NCI-H226 (cell line): ENCODE measurements at regions not wholly inside any gene's neighbourhood (a gene's known extent, or its start where the extent isn't known, plus 50 kb on each side); places are given as distances from the start of the nearest gene placed in this dataset.
"Not testable (repeated sequence)": the region's sequence is repeated elsewhere in the genome, so short reads cannot be mapped to it uniquely, and the experiment has no call there.

Experiments
- DNase-seq: peaks from one replicate; pipeline ENCODE4 v3.0.0-alpha.2; 2015

DNA sequence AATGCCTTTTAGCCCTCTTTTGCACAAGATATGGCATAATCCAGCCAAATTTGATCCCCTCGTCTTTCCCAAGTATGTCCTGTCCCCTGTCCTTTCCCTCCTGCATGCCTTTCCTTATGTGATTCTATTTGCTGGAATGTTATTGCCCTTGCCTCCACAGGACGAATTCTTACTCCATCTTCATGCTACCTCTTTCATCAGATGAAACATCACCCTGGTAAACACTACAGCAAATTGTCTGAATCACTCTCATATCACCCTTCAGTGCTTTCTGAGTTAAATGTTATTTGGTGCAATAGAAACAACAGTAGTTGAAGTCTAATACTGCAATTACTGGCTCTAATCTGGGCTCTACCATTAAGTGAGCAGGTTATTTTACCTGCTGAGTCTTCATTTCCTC is 52.2 kb upstream of the FAT1 start:
- no peak for DNase-seq

DNA sequence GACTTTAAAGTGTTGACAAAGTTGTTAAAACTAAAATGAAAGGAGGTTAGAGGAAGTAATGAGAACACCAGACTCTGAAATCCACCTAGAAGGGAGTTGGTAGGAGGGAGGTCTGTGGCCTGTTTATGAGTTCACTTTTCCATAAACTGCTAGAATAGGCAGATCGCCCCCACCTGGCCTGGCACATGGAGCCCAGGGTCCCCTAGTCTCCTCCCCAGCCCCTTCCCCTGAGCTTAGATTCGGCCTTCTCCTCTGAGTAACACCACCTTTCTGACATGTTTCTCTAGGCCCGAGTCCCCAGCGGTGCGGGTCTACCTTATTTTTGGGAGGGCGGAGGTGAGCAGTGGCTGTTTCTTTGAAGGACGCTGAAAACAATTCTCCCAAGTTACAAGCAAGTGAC is 54.5 kb upstream of the FAT1 start:
- no peak for DNase-seq

DNA sequence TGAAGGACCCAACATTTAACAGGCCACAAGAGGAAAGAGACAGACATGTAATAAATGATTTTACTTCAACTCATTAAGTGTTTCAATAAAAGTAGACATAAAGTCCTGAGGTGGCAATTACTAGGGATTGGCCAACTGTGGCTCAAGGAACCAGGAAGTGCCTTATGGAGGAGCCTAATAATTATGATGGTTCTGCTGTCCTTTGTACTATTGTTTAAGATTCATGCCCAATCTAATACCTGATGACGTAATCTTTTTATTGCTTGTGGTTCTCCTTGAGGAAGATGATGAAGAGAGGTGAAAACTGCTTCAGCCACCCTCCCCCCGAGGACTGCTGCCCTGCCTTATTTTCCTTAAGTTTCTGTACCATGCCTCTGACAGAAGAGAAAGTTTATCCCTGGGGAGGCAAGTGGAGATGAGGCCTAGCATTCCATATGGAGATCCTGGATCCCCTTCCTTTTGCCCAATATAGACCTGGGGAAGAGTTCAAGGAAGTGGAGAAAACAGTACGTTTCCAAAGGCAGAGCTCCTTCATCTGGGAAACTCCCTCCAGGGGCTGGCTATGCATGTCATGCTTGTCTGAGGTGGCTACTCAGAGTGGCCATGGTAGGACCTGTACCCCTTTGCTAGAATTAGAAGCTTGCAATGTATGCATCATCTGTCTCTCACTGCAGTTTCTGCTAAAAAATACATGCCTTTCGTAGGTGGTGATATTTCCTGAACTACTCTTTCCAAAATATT is 56.8 kb upstream of the FAT1 start:
- no peak for DNase-seq

DNA sequence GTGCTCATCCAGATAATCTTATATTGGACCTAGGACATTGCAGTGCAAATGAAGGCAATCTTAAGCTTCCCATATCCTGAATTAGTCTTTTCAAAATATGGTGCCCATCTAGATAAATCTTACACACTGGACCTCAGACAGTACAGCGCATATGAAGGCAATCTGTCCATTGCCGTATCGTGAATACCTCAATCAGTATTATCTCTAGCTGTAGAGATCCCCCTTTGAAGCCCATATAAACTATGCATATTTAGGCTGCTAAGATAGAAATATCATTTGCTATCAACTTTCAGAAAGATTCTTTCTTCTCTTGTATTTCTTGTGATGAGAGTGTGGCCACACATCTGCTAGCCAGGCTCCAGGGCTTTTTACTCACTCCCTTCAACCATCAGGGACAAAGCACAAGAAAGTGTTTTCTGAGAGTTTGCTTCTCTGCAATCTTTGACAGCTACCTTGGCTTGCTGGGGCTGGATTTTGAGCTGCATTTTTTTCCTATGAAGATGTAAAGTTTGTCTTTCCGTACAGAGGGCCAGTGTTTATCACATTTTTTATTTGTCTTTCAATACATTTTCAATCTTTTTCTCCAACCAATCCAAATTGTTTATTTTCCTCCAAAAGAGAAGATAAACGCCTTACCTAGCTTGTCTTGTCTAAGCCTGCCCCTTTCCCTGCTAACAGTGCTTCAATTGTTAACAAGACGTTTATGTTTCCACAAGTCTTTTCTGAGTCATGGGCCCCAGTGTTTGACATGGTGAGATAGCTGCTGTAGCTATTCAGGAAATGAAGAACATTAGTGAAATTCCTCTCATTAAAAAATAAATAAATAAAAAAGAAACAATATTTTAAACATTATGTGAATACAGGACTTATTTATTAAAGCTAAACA is 57.6 kb upstream of the FAT1 start:
- peak; percentile 69 for DNase-seq

DNA sequence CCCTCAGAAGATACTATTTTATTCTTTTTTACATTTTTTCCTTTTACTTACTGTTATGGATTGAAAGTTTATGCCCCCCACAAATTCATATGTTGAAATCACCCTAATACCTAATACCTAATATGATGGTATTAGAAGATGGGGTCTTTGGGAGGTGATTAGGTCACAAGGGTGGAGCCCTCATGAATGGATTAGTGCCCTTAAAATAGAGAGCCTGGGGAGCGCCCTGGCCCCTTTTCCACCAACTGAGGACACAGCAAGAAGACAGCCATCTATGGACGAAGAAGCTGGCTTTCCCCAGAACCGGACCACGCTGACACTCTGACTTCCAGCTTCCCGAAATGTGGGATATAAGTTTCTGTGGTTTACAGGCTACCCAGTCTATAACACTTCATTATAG is 58.6 kb upstream of the FAT1 start:
- DNase-seq: no peak

DNA sequence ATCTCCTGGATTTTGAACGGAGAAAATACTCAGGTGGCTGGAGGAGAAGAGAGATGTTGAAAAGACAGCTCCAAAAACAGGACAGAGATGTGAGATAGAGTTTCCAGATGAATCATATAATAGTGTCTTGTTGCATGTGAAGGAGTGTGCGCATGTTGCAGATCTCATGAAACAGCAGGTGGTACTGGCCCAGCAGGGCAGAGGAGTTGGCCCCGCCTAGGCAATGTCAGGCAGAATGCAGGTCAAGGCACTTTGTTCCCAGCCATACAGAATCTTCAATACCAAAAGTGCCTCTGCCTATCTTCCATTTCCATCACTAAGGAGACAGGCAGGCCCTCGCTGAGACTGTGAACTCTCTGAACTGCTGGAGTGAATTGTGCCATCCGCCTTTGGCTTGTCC is 63.9 kb upstream of the FAT1 start:
- no peak for DNase-seq

DNA sequence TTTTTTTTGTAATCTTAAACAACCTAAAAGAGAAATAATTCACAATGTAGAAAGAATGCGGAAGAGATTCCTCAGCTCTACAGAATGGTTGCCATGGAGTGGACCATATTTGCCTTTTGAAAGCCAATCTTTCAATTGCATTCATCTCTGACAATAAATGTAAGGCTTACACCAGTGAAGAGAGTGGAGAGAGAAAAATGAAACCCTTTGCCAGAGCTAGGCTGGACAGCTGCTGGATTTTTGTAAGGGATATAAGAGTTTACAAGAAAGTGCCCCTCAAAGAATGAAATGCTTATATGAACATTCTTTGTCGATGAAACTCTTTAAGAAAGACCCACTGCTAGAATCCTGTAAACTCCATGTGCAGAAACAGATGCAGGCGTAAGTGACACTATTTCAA is 66.0 kb upstream of the FAT1 start:
- DNase-seq: no peak

DNA sequence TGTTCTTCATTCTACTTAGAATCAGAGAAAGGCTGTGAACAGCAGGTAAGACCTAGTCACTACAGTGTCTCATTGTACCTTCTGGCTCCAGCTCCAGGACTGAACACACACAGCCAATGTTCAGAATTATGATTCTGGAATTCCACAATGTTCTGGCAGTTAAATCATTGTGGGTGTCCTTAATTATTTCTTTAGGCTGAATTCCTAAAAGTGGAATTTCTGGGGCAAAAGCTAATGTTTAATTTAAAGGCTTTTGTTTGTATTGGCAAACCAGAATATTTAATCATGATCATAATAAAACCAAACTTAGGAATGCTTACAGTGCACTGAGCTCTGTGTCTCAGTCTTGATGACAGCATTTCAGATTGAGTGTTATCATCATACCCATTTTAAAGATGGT is 67.0 kb upstream of the FAT1 start:
- no peak for DNase-seq

DNA sequence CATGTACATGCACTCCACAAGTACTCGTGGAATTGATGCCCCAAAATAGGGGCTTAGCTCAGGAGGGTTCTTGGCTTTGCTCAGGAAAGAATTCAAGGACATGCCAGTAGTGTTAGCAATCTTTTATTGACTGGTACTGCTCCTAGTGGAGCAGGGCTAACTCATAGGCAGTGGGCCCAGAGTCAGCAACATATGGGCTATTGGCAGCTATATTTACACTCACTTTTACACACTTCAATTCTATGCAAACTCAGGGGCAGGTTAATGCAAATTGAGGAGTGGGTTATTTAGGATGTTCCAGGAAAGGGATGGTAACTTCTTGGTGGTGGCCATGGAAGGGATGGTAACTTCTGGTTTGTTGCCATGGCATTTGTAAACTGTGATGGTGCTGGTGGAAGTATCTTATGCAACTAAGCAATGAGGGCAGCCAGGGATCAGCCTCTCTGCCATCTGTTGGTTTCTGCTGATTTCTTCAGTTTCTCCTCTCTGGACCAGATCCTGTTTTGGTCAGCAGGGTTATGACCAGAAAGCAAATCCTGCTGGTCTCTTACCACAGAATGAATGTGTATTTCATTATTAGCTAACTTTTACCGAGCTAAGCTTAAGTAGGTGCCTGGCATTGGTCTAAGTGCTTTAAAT is 69.2 kb upstream of the FAT1 start:
- DNase-seq: peak; percentile 16

DNA sequence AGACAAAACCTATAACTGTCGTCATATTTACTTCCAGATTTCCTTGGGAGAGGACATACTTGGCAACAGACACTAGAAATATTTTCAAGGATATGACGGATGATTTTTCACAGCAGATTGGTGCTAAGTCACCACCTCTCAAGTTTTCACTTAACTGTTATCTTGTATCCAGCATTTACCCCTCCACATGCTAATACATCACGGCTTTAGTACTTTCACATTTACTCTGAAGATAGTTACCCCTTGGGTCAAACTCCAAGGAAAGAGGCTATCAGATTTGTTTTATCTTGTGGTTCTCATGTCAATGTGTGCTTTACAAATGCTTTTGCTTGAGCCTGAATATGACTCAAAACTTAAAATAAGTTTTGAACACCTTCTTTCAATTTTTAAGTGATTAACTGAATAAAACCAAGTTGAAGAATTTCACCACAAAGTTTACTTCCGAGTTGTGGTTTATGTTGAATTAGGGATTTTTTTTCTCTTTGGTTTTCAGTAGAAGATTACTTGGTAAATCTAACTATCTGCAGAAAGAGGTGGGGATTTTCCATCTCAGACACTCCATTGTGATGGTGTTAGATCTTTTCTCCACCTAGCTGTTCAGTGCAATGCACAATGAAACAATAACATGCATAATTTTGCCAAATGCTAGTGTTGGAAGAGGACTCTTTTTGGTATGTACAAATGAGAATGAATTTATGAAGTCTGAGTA is 75.4 kb upstream of the FAT1 start:
- DNase-seq: peak; percentile 87

DNA sequence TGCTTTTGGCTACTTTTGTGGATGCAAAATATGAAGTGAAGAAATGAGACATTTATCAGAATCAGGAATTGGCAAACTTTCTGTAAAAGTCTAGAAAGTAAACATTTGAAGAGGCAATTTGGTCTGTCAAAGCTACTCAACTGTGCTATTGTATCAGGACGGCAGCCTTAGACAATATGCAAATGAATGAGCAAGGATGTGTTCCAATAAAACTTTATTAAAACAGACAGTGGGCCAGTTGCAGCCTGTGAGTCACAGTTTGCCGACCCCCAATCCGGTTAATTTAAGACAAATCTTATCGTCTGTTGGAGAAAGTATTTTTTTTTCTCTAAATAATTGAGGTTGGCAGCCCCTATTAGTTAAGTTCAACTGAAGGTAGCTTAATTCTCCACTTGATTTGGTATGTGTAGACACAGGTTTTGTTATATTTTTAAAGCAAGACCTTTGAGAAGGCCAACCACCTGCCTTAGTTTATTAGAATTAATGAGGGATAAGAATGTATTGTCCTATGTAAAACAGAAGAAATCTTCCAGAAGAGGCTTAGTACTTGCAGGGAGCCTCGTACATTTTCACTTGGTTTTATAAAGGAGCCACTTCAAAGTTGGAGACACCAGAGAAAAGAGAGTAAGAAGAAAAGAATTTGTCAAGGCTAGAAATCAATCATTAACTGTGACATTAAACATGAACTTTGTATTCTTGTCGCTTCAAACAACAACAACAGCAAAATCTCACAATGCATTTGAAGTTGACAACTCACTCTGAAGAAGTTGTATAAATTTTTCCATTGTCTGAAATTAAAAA is 81.6 kb upstream of the FAT1 start:
- no peak for DNase-seq

DNA sequence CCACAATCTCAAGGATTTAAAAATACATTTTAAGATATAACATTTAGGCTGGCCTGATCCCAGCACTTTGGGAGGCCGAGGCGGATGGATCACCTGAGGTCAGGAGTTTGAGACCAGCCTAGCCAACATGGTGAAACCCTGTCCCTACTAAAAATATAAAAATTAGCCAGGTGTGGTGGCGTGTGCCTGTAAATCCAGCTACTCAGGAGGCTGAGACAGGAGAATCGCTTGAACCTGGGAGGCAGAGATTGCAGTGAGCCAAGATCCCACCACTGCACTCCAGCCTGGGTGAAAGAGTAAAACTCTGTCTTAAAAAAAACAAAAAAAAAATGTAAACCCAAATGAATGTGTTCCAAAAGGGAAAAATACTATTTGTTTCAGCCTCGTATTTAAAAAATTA is 82.3 kb upstream of the FAT1 start:
- not testable (repeated sequence) for DNase-seq

DNA sequence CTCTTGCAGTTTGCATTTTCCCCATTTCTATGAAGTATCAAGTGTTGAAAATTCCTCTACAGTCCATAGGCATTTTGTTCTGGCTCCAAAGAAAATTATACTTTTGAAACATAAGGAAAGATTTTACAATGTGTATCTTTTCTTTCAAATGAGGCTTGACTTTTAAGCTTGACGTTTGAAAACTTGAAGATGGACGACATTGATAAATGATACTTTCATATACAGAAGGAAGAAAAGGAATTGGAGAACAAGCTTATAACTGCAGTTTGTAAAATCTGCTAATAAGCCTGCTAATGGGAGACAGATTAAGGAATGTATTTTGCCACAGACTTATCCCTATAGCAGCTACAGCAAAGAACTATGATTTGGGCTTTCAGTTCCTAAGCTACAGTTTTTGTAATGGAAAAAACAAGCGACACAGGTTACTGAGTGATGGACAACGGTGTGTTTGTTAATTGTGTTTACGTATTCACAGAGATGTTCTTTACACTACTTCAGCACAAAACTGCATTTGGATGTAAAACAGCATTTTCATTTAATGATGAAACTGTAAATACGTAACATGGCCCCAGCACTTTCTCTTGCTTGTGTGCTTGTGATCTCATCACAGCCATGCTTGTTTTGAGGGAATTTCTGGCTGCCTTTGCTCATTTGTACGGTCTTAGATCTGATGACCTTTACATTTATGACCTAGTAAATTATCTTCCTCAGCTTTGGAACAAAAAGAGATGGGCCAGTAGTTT is 83.2 kb upstream of the FAT1 start:
- DNase-seq: no peak

DNA sequence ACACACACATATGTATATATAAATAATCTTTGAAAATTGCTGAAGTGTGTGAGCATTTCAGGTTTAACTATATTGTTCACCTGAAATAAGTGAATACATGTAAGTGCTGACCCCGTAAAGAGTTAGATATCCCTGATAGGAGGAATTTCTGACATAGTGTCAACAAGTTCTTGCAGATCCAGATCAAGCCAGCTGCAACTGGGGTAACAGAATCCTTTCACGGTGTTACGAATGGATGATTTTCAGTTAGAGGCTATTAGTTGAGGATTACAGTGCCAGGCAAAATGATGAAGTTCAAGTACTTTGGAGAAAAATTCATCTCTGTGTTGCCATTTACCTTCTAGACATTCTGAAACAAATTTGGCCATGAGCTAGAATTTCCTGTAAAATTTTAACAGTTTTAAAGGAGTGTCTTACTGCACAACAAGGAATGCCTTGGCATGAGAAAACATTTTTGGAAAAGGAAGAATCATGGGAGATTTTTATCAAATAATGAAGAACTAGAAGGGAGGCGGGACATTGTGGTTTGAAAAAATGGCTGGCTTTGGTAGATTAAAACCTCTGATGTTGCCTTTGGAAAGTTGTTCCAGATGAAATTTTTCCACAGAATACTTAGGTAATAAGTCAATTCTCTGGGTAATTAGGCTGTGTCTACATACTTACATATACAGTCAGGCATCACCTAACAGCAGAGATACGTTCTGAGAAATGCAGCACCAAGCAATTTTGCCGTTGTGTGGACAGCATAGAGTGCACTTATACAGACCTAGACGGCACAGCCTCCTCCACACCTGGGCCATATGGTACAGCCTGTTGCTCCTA is 84.4 kb upstream of the FAT1 start:
- no peak for DNase-seq

DNA sequence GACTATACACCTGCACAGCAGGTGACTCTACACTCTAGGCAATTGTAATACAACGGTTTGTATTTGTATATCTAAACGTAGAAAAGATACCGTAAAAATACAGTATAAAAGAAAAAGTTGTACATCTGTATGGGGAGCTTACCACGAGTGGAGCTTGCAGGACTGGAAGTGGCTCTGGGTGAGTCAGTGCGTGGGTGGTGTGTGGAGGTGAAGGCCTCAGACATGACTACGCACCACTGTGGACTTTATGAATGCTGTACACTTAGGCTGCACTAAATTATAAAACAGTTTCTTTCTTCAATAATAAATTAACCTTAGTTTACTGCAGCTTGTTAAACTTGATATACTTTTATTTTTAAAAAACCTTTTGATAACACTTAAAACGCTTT is 85.0 kb upstream of the FAT1 start:
- DNase-seq: peak; percentile 51

DNA sequence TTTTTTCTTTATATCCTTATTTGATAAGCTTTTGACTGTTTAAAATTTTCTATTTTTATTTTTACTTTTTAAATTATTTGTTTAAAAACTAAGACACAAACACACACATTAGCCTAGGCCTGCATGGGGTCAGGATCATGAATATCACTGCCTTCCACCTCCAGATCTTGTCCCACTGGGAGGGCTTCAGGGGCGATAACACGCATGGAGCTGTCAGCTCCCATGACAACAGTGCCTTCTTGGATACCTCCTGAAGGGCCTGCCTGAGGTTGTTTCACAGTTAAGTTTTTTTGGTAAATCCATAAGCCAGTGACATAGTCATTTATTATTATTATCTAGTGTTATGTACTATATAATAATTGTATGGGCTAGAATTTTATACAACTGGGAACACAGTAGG is 85.4 kb upstream of the FAT1 start:
- no peak for DNase-seq

DNA sequence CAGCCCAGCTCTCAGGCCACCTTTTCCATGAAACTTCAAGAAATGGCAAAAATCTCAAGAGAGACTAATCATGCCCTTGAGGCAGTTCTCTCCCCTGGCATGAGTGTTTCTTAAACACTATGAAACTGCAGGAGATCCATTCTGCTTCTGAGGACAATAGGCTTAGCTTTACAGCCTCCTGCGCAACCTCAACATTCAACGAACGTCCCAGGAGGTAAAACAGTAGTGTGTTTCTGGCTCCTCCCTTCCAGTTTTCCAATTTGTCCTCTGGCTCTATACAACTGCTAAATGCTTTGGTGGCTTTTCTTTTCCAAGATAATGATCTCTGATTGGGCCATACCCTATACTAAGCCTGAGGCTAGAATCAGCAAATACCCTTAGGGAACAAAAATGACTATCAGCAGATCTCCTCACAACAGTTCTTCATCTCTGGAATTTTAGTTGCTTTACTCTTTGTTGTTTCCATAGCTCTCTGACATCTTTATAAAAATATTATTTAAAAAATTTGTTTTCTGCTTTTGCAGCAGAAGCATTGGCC is 87.0 kb upstream of the FAT1 start:
- DNase-seq: no peak

DNA sequence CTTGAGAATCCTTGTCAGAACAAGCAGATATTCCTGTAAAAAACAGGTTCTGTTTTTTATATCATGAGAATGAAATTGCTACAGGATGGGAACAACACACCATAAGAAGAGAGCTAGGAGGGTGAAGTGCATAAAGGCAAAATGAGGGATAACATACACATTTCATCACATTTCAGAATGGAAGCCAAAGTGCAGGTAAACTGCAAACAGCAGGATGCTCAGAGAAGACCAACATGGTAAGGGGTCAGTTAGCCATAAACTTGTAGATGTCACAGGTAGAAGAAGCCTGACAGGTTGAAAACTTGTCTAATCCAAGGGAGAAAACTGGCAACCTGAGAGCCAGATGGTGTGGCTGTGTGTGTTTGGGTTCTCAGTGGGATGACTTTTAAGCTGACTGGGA is 88.9 kb upstream of the FAT1 start:
- DNase-seq: no peak

DNA sequence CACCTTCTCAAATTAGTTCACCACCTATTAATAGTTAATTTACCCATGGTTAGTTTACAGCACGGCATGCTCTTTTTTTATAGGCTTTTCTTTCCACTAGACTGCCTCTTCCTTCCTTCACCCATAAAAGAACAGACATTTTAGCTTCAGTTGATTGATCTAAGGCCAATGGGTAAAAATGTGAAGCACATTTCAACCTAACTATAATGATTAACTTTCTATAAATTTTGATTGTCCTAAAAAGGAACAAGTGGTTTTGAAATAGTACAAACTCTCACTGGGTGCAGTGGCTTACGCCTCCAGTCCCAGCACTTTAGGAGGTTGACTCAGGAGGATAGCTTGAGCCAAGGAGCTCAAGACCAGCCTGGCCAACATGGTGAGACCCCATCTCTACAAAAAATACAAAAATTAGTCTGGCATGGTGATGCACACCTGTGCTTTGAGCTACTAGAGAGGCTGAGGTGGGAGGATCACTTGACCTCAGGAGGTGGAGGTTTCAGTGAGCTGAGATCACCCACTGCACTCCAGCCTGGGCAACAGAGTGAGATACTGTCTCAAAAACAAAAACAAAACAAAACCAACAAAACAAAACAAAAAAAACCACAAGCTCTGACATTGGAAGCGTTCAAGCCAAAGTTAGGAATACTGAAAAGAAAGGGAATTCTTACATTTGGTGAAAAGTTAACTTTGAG is 89.9 kb upstream of the FAT1 start:
- DNase-seq: no peak

DNA sequence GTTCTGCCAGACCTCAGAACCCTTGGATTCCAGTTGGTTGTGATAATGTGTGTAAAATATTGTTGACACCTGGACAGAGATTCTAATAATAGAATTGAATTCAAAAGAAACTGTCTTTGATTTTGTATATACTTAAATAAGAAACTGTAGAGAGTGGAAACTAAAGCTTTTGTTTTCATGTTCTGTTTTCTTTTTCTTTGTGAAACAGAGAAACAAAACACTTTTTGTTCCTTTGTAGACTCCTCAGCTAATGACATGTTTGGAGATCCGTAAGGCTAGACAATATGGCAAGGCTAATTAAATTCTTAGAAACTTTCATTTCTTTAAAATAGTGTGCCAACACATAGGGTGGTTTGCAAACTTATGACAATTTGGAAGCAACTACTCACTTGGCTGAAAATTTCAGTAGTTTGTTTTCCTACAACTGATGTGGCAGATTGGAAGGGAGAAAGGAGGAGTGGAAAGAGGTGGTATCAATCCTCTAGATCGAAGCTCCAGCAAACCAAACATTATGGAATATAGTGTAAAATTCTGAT is 90.9 kb upstream of the FAT1 start:
- no peak for DNase-seq
